WTC11 (cell line): ENCODE measurements at regions not wholly inside any gene's neighbourhood (a gene's known extent, or its start where the extent isn't known, plus 50 kb on each side); places are given as distances from the start of the nearest gene placed in this dataset.

Experiments
- ATAC-seq: fragments of 200-7000 bp; cut with Tn5 transposase; 2 replicates; pipeline ENCODE4 v1.10.0; 2021; ENCODE audit warnings: mild to moderate bottlenecking, moderate library complexity
- CTCF ChIA-PET: fragments of 300-600 bp; sonication (Branson Sonifier 250); formaldehyde crosslinking; loops from one replicate; lab custom pipeline; 2021; ENCODE audit warnings: antibody characterized with exemption; lab: Charles Lee
- POLR2A ChIA-PET: fragments of 350-600 bp; sonication (Branson Sonifier 250); formaldehyde crosslinking; loops from one replicate; lab custom pipeline; 2021; ENCODE audit warnings: antibody characterized with exemption; lab: Charles Lee
- DNase-seq: peaks from one replicate; pipeline ENCODE4 v3.0.0; 2021; ENCODE audit warnings: low spot score
- H3K27ac Mint-ChIP-seq: 2 replicates; pipeline ENCODE4 v1.8.0; 2021; ENCODE audit warnings: mixed read lengths
- H3K27me3 Mint-ChIP-seq: 2 replicates; pipeline ENCODE4 v1.8.0; 2021; ENCODE audit warnings: low read depth, mild to moderate bottlenecking, moderate library complexity, mixed read lengths
- H3K36me3 Mint-ChIP-seq: 2 replicates; pipeline ENCODE4 v1.8.0; 2021; ENCODE audit warnings: mixed read lengths
- H3K4me1 Mint-ChIP-seq: 2 replicates; pipeline ENCODE4 v1.8.0; 2022; ENCODE audit warnings: mixed read lengths
- H3K4me3 Mint-ChIP-seq: 2 replicates; pipeline ENCODE4 v1.8.0; 2021; ENCODE audit warnings: mild to moderate bottlenecking, moderate library complexity, mixed read lengths
- H3K9me3 Mint-ChIP-seq: 2 replicates; pipeline ENCODE4 v1.8.0; 2021; ENCODE audit warnings: mixed read lengths
- NR3C1 ChIP-seq: sonication (generic); formaldehyde crosslinking; conservative IDR thresholded peaks from 2 replicates; pipeline ENCODE4 v1.8.1; 2023; ENCODE audit warnings: low read depth, mild to moderate bottlenecking, missing genetic modification reagents
- OVOL2 ChIP-seq: fragments of 250-450 bp; sonication (Bioruptor Pico); IDR thresholded peaks from 2 replicates; pipeline ENCODE4 v1.9.0; 2021; ENCODE audit warnings: mild to moderate bottlenecking, borderline replicate concordance
- RORB ChIP-seq: fragments of 250-450 bp; sonication (Bioruptor Pico); IDR thresholded peaks from 2 replicates; pipeline ENCODE4 v1.9.0; 2021; ENCODE audit warnings: mild to moderate bottlenecking
- SP1 ChIP-seq: sonication (generic); formaldehyde crosslinking; conservative IDR thresholded peaks from 2 replicates; pipeline ENCODE4 v1.8.1; 2022; ENCODE audit warnings: missing genetic modification reagents
- ZNF423 ChIP-seq: fragments of 250-450 bp; sonication (Bioruptor Pico); IDR thresholded peaks from 2 replicates; pipeline ENCODE4 v2.1.2; 2022; ENCODE audit warnings: mild to moderate bottlenecking, moderate library complexity
- ZNF671 ChIP-seq: fragments of 250-450 bp; sonication (Bioruptor Pico); IDR thresholded peaks from 2 replicates; pipeline ENCODE4 v1.8.0; 2021; ENCODE audit warnings: mild to moderate bottlenecking
- TF ChIP-seq, protein P1 (sequence below): sonication (generic); formaldehyde crosslinking; IDR thresholded peaks from 2 replicates; pipeline ENCODE4 v1.8.1; 2022; ENCODE audit warnings: low read depth, missing genetic modification reagents, borderline replicate concordance
- TF ChIP-seq, protein P2 (sequence below): sonication (generic); formaldehyde crosslinking; IDR thresholded peaks from 2 replicates; pipeline ENCODE4 v1.8.1; 2023; ENCODE audit warnings: mild to moderate bottlenecking, missing genetic modification reagents
- TF ChIP-seq, protein P3 (sequence below): fragments of 250-450 bp; sonication (Bioruptor Pico); IDR thresholded peaks from 2 replicates; pipeline ENCODE4 v1.9.0; 2021; ENCODE audit warnings: mild to moderate bottlenecking, borderline replicate concordance
- TF ChIP-seq, protein P4 (sequence below): fragments of 200-600 bp; IDR thresholded peaks from 2 replicates; pipeline ENCODE4 v1.8.0; 2022; ENCODE audit warnings: antibody characterized with exemption
- TF ChIP-seq, protein P5 (sequence below): sonication (generic); formaldehyde crosslinking; IDR thresholded peaks from 2 replicates; pipeline ENCODE4 v1.8.1; 2022; ENCODE audit warnings: low read depth, mild to moderate bottlenecking, moderate library complexity, missing genetic modification reagents, borderline replicate concordance
- TF ChIP-seq, protein P6 (sequence below): sonication (generic); formaldehyde crosslinking; IDR thresholded peaks from 2 replicates; pipeline ENCODE4 v1.8.1; 2023; ENCODE audit warnings: mild to moderate bottlenecking, missing genetic modification reagents, moderate library complexity

DNA sequence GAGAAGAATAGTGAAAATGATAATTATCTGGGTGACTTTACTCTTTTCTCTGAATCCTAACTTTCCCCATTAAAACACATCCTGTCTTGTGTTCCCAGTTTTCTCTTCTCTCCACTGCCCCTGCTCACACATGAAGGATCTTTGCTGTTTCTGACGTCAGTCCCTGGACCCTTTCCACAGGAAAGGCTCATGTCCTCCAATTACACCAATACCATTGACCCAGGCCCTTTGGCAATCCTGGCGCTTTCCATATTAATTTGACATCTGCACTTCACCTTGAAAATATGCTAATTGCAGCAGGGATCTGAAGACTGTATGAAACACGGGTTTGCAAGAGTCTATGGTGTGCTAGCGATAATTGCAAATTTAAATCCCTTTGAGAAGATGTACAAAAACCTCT, 170.2 kb upstream of the GOT2 start (continued):
- TF ChIP-seq, protein P1, sequence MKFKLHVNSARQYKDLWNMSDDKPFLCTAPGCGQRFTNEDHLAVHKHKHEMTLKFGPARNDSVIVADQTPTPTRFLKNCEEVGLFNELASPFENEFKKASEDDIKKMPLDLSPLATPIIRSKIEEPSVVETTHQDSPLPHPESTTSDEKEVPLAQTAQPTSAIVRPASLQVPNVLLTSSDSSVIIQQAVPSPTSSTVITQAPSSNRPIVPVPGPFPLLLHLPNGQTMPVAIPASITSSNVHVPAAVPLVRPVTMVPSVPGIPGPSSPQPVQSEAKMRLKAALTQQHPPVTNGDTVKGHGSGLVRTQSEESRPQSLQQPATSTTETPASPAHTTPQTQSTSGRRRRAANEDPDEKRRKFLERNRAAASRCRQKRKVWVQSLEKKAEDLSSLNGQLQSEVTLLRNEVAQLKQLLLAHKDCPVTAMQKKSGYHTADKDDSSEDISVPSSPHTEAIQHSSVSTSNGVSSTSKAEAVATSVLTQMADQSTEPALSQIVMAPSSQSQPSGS (CRISPR knock-in tag), result no peak
- TF ChIP-seq, protein P2, sequence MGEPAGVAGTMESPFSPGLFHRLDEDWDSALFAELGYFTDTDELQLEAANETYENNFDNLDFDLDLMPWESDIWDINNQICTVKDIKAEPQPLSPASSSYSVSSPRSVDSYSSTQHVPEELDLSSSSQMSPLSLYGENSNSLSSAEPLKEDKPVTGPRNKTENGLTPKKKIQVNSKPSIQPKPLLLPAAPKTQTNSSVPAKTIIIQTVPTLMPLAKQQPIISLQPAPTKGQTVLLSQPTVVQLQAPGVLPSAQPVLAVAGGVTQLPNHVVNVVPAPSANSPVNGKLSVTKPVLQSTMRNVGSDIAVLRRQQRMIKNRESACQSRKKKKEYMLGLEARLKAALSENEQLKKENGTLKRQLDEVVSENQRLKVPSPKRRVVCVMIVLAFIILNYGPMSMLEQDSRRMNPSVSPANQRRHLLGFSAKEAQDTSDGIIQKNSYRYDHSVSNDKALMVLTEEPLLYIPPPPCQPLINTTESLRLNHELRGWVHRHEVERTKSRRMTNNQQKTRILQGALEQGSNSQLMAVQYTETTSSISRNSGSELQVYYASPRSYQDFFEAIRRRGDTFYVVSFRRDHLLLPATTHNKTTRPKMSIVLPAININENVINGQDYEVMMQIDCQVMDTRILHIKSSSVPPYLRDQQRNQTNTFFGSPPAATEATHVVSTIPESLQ (CRISPR knock-in tag), result no peak

DNA sequence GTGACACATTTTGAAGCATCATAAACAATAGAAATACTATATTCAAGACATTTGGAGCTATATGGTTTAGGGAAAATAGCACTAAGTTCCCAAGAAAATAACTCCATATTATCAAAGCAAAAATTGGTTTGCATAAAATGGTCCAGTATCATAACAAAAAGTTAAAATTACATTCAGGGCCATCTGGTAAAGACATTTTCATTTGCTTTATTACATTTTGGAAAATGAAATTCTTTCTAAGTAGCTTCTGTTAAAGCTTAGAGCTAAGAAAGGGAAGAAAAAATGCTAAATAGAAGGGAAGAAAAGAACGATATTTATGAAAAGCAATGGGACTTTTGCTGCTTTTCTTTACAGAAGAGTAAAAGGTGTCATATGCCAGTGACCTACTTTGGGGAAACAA, 155.4 kb upstream of the GOT2 start:
- Mint-ChIP-seq H3K27me3 (no peaks in the 10 kb centered on the region), H3K36me3 (no peaks in the 10 kb centered on the region), H3K4me1 (no peaks in the 10 kb centered on the region), H3K9me3 (peaks cover 13% of the 10 kb centered on the region), H3K27ac (no peak overlapping the region), H3K4me3 (no peak overlapping the region)
- ATAC-seq (no peak), DNase-seq (no peak)
- CTCF ChIA-PET, result no interaction called here
- TF ChIP-seq, protein P3, sequence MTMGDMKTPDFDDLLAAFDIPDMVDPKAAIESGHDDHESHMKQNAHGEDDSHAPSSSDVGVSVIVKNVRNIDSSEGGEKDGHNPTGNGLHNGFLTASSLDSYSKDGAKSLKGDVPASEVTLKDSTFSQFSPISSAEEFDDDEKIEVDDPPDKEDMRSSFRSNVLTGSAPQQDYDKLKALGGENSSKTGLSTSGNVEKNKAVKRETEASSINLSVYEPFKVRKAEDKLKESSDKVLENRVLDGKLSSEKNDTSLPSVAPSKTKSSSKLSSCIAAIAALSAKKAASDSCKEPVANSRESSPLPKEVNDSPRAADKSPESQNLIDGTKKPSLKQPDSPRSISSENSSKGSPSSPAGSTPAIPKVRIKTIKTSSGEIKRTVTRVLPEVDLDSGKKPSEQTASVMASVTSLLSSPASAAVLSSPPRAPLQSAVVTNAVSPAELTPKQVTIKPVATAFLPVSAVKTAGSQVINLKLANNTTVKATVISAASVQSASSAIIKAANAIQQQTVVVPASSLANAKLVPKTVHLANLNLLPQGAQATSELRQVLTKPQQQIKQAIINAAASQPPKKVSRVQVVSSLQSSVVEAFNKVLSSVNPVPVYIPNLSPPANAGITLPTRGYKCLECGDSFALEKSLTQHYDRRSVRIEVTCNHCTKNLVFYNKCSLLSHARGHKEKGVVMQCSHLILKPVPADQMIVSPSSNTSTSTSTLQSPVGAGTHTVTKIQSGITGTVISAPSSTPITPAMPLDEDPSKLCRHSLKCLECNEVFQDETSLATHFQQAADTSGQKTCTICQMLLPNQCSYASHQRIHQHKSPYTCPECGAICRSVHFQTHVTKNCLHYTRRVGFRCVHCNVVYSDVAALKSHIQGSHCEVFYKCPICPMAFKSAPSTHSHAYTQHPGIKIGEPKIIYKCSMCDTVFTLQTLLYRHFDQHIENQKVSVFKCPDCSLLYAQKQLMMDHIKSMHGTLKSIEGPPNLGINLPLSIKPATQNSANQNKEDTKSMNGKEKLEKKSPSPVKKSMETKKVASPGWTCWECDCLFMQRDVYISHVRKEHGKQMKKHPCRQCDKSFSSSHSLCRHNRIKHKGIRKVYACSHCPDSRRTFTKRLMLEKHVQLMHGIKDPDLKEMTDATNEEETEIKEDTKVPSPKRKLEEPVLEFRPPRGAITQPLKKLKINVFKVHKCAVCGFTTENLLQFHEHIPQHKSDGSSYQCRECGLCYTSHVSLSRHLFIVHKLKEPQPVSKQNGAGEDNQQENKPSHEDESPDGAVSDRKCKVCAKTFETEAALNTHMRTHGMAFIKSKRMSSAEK (CRISPR knock-in tag), result no peak
- TF ChIP-seq RORB (CRISPR knock-in tag) (no peak), OVOL2 (CRISPR knock-in tag) (no peak)
- POLR2A ChIA-PET, result no interaction called here

DNA sequence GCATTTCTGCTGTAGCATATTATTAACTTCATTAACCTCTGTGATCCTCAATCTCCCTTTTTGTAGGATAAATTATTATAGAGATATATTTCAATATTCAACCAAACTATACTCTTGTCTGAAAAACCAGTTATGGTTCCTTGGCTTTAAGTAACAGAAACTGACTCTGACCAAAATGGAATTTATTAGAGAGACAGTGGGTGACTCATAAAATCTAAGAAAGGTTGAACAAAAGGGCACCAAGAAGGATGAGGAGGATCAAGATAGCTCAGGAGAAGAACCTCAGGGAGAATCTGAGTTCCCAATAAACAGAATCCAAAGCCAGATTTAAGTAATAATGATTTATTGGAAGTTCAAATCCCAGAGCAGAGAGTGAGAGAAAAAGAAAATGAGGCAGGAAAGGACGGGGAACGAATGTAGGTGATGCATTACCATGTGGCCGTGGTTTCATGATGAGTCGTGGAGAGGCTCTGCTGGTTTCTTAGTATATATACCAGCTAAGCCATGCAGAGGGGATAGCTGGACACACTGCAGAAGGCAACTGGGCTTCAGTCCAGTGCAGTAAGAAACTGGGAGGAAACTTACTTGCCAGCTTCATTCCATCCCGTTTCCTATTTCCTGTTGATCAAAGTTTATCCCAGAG, 151.5 kb upstream of the GOT2 start:
- POLR2A ChIA-PET, result no interaction called here
- no peak for ATAC-seq
- no peak overlapping the region for H3K4me3 Mint-ChIP-seq

More for the DNA sequence above, 151.5 kb upstream of the GOT2 start:
- Mint-ChIP-seq H3K9me3 (peaks cover 5% of the 10 kb centered on the region), H3K27ac (no peak overlapping the region), H3K4me1 (no peaks in the 10 kb centered on the region), H3K36me3 (peaks cover 2% of the 10 kb centered on the region; the same call in 1 of the 2 replicates), H3K27me3 (no peaks in the 10 kb centered on the region)
- no peak for DNase-seq
- TF ChIP-seq ZNF423 (CRISPR knock-in tag) (no peak), ZNF671 (no peak), SP1 (CRISPR knock-in tag) (no peak), NR3C1 (CRISPR knock-in tag) (no peak)
- TF ChIP-seq, protein P4, sequence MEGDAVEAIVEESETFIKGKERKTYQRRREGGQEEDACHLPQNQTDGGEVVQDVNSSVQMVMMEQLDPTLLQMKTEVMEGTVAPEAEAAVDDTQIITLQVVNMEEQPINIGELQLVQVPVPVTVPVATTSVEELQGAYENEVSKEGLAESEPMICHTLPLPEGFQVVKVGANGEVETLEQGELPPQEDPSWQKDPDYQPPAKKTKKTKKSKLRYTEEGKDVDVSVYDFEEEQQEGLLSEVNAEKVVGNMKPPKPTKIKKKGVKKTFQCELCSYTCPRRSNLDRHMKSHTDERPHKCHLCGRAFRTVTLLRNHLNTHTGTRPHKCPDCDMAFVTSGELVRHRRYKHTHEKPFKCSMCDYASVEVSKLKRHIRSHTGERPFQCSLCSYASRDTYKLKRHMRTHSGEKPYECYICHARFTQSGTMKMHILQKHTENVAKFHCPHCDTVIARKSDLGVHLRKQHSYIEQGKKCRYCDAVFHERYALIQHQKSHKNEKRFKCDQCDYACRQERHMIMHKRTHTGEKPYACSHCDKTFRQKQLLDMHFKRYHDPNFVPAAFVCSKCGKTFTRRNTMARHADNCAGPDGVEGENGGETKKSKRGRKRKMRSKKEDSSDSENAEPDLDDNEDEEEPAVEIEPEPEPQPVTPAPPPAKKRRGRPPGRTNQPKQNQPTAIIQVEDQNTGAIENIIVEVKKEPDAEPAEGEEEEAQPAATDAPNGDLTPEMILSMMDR, result no peak
- TF ChIP-seq, protein P5, sequence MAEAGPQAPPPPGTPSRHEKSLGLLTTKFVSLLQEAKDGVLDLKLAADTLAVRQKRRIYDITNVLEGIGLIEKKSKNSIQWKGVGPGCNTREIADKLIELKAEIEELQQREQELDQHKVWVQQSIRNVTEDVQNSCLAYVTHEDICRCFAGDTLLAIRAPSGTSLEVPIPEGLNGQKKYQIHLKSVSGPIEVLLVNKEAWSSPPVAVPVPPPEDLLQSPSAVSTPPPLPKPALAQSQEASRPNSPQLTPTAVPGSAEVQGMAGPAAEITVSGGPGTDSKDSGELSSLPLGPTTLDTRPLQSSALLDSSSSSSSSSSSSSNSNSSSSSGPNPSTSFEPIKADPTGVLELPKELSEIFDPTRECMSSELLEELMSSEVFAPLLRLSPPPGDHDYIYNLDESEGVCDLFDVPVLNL (CRISPR knock-in tag), result no peak
- TF ChIP-seq, protein P6, sequence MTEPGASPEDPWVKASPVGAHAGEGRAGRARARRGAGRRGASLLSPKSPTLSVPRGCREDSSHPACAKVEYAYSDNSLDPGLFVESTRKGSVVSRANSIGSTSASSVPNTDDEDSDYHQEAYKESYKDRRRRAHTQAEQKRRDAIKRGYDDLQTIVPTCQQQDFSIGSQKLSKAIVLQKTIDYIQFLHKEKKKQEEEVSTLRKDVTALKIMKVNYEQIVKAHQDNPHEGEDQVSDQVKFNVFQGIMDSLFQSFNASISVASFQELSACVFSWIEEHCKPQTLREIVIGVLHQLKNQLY (CRISPR knock-in tag), result no peak
- CTCF ChIA-PET, result no interaction called here
